CD4-positive, alpha-beta T cell treated with Interleukin-21 for 1 hour (primary cell): ENCODE measurements at regions not wholly inside any gene's neighbourhood (a gene's known extent, or its start where the extent isn't known, plus 50 kb on each side); places are given as distances from the start of the nearest gene placed in this dataset.

Experiments used
- DNase-seq: peaks from one replicate; pipeline ENCODE4 v3.0.0-alpha.2; 2020

GRCh38 chr15:79373113-79373512 lies 59.0 kb upstream of the MINAR1 start:
- DNase-seq: no peak

GRCh38 chr15:79373728-79374127 lies 58.4 kb upstream of the MINAR1 start:
- no peak for DNase-seq

- no peak for DNase-seq
These were observed 55.8 kb upstream of the MINAR1 start for GRCh38 chr15:79376383-79376782.

DNA sequence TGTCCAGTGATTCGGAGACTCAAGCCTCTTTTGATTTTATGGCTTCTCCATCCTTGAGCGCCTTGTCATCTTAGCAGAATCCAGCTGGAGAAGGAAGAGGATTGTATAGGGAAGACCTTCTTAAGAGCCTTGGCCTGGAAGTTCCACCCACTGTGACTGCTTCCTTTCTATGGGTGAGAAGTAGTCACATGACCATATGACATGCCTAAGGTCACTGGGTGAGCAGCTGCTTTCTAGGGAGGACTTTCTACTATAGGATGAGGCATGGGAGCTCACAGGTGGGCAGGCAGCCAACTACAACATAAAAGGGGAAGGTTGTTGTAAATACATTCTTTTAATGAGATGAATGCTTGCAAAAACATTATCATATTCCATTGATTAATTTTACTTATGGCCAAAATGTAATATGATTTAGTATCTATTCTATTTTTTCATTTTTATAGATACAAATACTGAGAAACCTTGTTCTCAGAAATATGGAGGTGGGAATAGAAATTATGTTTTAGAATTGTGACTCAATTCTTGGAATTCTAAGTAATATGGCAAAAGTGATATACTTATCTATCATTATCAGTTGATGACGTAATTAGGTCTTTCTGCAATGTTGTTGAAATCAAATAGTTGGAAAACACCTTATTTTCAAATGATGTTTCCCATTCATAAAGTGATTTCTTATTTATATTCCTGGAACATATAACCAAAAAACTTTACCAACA lies 53.6 kb upstream of the MINAR1 start:
- DNase-seq: no peak

GRCh38 chr15:79380755-79381497 lies 51.2 kb upstream of the MINAR1 start:
- peak; percentile 69 for DNase-seq

DNA sequence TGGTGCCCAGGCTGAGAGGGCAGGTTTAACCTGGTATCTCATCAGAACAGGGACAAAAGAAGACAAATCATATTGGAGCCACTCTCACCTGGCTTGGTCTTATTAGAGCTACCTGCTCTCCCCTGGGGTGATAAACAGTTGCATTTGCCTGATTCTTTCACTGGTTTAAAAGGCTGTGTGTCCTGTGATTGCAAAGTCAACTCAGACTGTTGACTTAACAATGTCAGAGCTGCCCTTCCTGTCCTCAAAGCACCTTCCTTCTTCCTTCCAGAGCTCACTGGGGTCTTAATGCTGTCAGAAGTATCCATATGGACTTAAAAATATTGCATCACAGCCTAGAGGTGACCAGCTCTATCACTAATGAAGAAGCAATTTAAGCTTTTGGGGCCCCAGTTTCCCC lies 50.5 kb upstream of the MINAR1 start:
- no peak for DNase-seq
